Endothelial cell of umbilical vein (primary cell): ENCODE measurements at regions not wholly inside any gene's neighbourhood (a gene's known extent, or its start where the extent isn't known, plus 50 kb on each side); places are given as distances from the start of the nearest gene placed in this dataset.

ENCODE experiments used
- BruUV-seq: library from RNA; stranded (reverse); fragments of 400-500 nt; replicated peaks from 2 replicates; lab custom pipeline; 2021; lab: Mats Ljungman, UMichigan
- CTCF ChIA-PET: fragments of 300-600, 350-600 bp; sonication (Branson Sonifier 250); formaldehyde crosslinking; loops from one replicate; lab custom pipeline; 2021; ENCODE audit warnings: antibody characterized with exemption, inconsistent platforms; lab: Charles Lee
- POLR2A ChIA-PET: fragments of 300-600, 350-600 bp; sonication (Branson Sonifier 250); formaldehyde crosslinking; loops from one replicate; lab custom pipeline; 2021; ENCODE audit warnings: antibody characterized with exemption, inconsistent platforms; lab: Charles Lee
- DNase-seq: peaks from one replicate; pipeline ENCODE4 v3.0.0-alpha.2; 2011; ENCODE audit warnings: low read depth, low spot score
- FAIRE-seq: peaks from 2 replicates; lab custom pipeline; 2011; peaks lifted over from hg19 to GRCh38; lab: Jason Lieb, UNC
- H2AFZ ChIP-seq: 2 replicates; pipeline ENCODE4 v1.6.0; 2012; ENCODE audit warnings: low read depth, low read length, control low read depth, inconsistent platforms
- H3K27ac ChIP-seq: 2 replicates; pipeline ENCODE4 v1.5.1; 2011; ENCODE audit warnings: low read depth, mild to moderate bottlenecking, control low read depth, low read length, moderate library complexity; ENCODE audit not compliant: insufficient read depth
- H3K27me3 ChIP-seq, 2 experiments: 2 replicates each; pipeline versions ENCODE4 v1.6.0 to v1.6.1; 2011; ENCODE audit warnings: low read length in 2 of 2, mixed read lengths in 1 of 2; ENCODE audit not compliant: control insufficient read depth in 2 of 2, insufficient read depth in 2 of 2
- H3K36me3 ChIP-seq, 2 experiments: 2 replicates in 1 of 2; 3 replicates in 1 of 2; pipeline ENCODE4 v1.5.1; 2011; ENCODE audit warnings: low read length in 2 of 2, mild to moderate bottlenecking in 1 of 2, moderate library complexity in 1 of 2; ENCODE audit not compliant: control insufficient read depth in 2 of 2, insufficient read depth in 2 of 2; ENCODE audit errors: extremely low read depth in 1 of 2
- H3K4me1 ChIP-seq: 3 replicates; pipeline ENCODE4 v1.5.1; 2011; ENCODE audit warnings: mild to moderate bottlenecking, low read length; ENCODE audit not compliant: control insufficient read depth, insufficient read depth; ENCODE audit errors: extremely low read depth
- H3K4me2 ChIP-seq: 2 replicates; pipeline ENCODE4 v1.6.1; 2011; ENCODE audit warnings: low read length, control low read depth, mixed read lengths; ENCODE audit not compliant: insufficient read depth
- H3K4me3 ChIP-seq, 3 experiments: fragments of 200-600 bp in 1 of 3; sonication (generic), shearing (Covaris generic) in 1 of 3; replicated peaks in 1 of 3; 2 replicates each; pipeline ENCODE4 v1.5.1; 2011 to 2016; ENCODE audit warnings: control low read depth in 3 of 3, low read length in 3 of 3, mild to moderate bottlenecking in 2 of 3, inconsistent platforms in 1 of 3, low read depth in 1 of 3, moderate library complexity in 1 of 3; ENCODE audit not compliant: insufficient read depth in 1 of 3
- H3K79me2 ChIP-seq: 2 replicates; pipeline ENCODE4 v1.6.0; 2012; ENCODE audit warnings: low read length, inconsistent platforms; ENCODE audit not compliant: control insufficient read depth, insufficient read depth
- H3K9ac ChIP-seq: replicated peaks from 2 replicates; pipeline ENCODE3; 2011; ENCODE audit warnings: low read length, control low read depth; ENCODE audit not compliant: insufficient read depth; ENCODE audit errors: extremely low read depth
- H3K9me1 ChIP-seq: replicated peaks from 3 replicates; pipeline ENCODE4 v1.6.0; 2011; ENCODE audit warnings: mild to moderate bottlenecking, low read length; ENCODE audit not compliant: control insufficient read depth, insufficient read depth; ENCODE audit errors: extremely low read depth
- H3K9me3 ChIP-seq: replicated peaks from 2 replicates; pipeline ENCODE4 v1.5.1; 2012; ENCODE audit warnings: low read length, inconsistent platforms; ENCODE audit not compliant: control insufficient read depth, insufficient read depth
- H4K20me1 ChIP-seq: replicated peaks from 2 replicates; pipeline ENCODE3; 2011; ENCODE audit warnings: mild to moderate bottlenecking, low read length; ENCODE audit not compliant: control insufficient read depth, insufficient read depth; ENCODE audit errors: extremely low read depth
- EZH2 ChIP-seq: IDR thresholded peaks from 2 replicates; pipeline ENCODE4 v1.6.1; 2012; ENCODE audit warnings: borderline replicate concordance, low read depth, mild to moderate bottlenecking, moderate library complexity, low read length, inconsistent platforms; ENCODE audit not compliant: severe bottlenecking
- FOS ChIP-seq: IDR thresholded peaks from 2 replicates; pipeline ENCODE4 v1.6.1; 2011; ENCODE audit warnings: mild to moderate bottlenecking, low read length, moderate library complexity, borderline replicate concordance; ENCODE audit not compliant: insufficient read depth
- GATA2 ChIP-seq: IDR thresholded peaks from 2 replicates; pipeline ENCODE4 v1.7.0; 2011; ENCODE audit warnings: low read depth, mild to moderate bottlenecking, moderate library complexity, mixed read lengths, low read length; ENCODE audit not compliant: insufficient read length, insufficient read depth
- JUN ChIP-seq: IDR thresholded peaks from 2 replicates; pipeline ENCODE4 v1.6.1; 2011; ENCODE audit warnings: borderline replicate concordance, low read depth; ENCODE audit not compliant: insufficient read length, insufficient read depth
- MYC ChIP-seq: IDR thresholded peaks from one replicate; pipeline ENCODE4 v1.6.1; 2011; ENCODE audit warnings: mild to moderate bottlenecking, low read depth, low read length
- POLR2A ChIP-seq: IDR thresholded peaks from 2 replicates; pipeline ENCODE4 v1.6.1; 2012; ENCODE audit warnings: low read depth, mild to moderate bottlenecking, control low read depth, low read length
- POLR2AphosphoS5 ChIP-seq: IDR thresholded peaks from 2 replicates; pipeline ENCODE4 v1.6.1; 2012; ENCODE audit warnings: low read depth, mild to moderate bottlenecking, control low read depth, low read length, moderate library complexity; ENCODE audit not compliant: insufficient read depth
- dilution Hi-C: fragments of 300-500 bp; cut with MboI; formaldehyde crosslinking; loops from one replicate; pipeline ENCODE4 v1.15.0; 2019; ENCODE audit warnings: low sequenced_read_pairs; ENCODE audit not compliant: extremely low pct_ligation_motif_present
- intact Hi-C: fragments of 100-400 bp; cut with micrococcal nuclease; formaldehyde crosslinking; loops from one replicate; pipeline ENCODE4 v1.10.0; 2022
- TF ChIP-seq, protein P1 (sequence below), 2 donors: IDR thresholded peaks; 1 replicate in 1 of 2; 2 replicates in 1 of 2; pipeline ENCODE4 v1.5.1; 2011; ENCODE audit warnings: low read length in 2 of 2, mild to moderate bottlenecking in 2 of 2, moderate library complexity in 2 of 2, control low read depth in 1 of 2, inconsistent platforms in 1 of 2, low read depth in 1 of 2; ENCODE audit not compliant: insufficient read depth in 1 of 2; ENCODE audit errors: extremely low read depth in 1 of 2
- TF ChIP-seq, protein P2 (sequence below): IDR thresholded peaks from 2 replicates; pipeline ENCODE4 v1.6.1; 2011; ENCODE audit not compliant: insufficient read depth, insufficient read length

DNA sequence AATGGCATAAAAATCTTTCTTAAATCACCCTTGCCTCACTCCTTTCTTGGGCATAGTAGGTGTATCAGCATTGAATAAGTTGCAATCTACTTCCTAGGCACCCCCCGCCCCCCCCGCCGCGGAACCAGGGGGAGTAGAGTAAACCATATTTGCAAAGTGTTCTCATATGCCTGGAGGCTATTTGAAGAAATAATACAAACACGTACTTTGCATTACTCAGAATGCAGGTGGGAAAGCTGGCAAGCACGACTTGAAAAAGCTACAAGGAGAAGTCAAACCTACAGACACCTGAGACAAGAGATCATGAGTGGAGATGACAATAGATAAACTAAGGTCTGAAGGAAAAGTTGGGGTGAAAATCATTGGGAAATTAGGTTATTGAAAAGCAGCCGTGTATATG is 65.6 kb downstream of the POM121L12 start:
- no peak for FAIRE-seq
- ChIA-PET CTCF (interaction anchor here (1.5 kb wide), 1 partner anchor 18 kb away, joined by 3 read pairs; no protein-coding TSS in a partner anchor), POLR2A (no interaction called here)
- no peaks in the 10 kb centered on the region for H3K9me1 ChIP-seq
- BruUV-seq: no TSS peak
- no peak overlapping the region for H3K27ac ChIP-seq
- H4K20me1 ChIP-seq: no peaks in the 10 kb centered on the region
- H2AFZ ChIP-seq: no peak overlapping the region
- H3K36me3 ChIP-seq: no peaks in the 10 kb centered on the region
- DNase-seq: no peak
- TF ChIP-seq, protein P1, sequence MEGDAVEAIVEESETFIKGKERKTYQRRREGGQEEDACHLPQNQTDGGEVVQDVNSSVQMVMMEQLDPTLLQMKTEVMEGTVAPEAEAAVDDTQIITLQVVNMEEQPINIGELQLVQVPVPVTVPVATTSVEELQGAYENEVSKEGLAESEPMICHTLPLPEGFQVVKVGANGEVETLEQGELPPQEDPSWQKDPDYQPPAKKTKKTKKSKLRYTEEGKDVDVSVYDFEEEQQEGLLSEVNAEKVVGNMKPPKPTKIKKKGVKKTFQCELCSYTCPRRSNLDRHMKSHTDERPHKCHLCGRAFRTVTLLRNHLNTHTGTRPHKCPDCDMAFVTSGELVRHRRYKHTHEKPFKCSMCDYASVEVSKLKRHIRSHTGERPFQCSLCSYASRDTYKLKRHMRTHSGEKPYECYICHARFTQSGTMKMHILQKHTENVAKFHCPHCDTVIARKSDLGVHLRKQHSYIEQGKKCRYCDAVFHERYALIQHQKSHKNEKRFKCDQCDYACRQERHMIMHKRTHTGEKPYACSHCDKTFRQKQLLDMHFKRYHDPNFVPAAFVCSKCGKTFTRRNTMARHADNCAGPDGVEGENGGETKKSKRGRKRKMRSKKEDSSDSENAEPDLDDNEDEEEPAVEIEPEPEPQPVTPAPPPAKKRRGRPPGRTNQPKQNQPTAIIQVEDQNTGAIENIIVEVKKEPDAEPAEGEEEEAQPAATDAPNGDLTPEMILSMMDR (IDR thresholded peaks at IDR 0.05; ENCODE audit: extremely low read depth in 1 of 2, insufficient read depth in 1 of 2, low read depth in 1 of 2, low read length in 2 of 2): no peak
- TF ChIP-seq MYC: no peak
- TF ChIP-seq, protein P2, sequence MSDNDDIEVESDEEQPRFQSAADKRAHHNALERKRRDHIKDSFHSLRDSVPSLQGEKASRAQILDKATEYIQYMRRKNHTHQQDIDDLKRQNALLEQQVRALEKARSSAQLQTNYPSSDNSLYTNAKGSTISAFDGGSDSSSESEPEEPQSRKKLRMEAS: no peak
- TF ChIP-seq GATA2: no peak
- no peak for TF ChIP-seq JUN
- TF ChIP-seq POLR2A: no peak
- no peak for TF ChIP-seq EZH2
- TF ChIP-seq FOS: no peak
- no peak for TF ChIP-seq POLR2AphosphoS5
- no peaks in the 10 kb centered on the region for H3K79me2 ChIP-seq
- no peaks in the 10 kb centered on the region for H3K9me3 ChIP-seq
- dilution Hi-C loops (no loop called here), intact Hi-C loops (no loop called here)
- H3K4me1 ChIP-seq: peaks cover 16% of the 10 kb centered on the region
- H3K9ac ChIP-seq: no peak overlapping the region
- no peak overlapping the region for H3K4me2 ChIP-seq
- no peak overlapping the region for H3K4me3 ChIP-seq
- no peaks in the 10 kb centered on the region for H3K27me3 ChIP-seq
